ENCODE measurements at regions not wholly inside any gene's neighbourhood (a gene's known extent, or its start where the extent isn't known, plus 50 kb on each side); places are given as distances from the start of the nearest gene placed in this dataset.

DNA sequence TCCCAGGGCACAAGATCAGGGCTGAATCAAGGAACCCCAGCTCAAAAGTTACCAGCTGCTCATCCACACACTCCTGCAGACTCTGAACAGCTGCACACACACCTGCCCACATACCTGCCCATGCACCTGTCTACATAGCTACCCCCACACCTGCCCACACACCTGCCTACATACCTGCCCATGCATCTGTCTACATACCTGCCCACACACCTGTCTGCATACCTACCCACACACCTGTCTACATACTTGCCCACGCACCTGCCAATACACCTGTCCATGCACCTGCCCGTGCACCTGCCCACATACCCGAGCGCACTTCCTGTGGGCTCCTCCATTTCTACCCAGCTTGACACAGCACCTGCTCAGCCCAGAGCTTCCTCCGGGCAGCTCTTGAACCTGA is 122.8 kb upstream of the AGAP1 start:
- no peaks in the 10 kb centered on the region for H3K4me1 ChIP-seq (ENCODE audit: control insufficient read depth in 2 of 2, insufficient read depth in 2 of 2, low read length in 2 of 2)
- DNase-seq (no peak), ATAC-seq (peak; percentile 18)
- Mint-ChIP-seq H3K27ac (no peak overlapping the region), H3K4me1 (peaks cover 0 to 1% (median 0%) of the 10 kb centered on the region in 7 donors), H3K36me3 (no peaks in the 10 kb centered on the region), H3K27me3 (peaks cover 0 to 40% (median 16%) of the 10 kb centered on the region in 5 donors), H3K4me3 (no peak overlapping the region), H3K9me3 (peaks cover 0 to 3% (median 0%) of the 10 kb centered on the region in 11 donors)
- intact Hi-C loops (cut with micrococcal nuclease) = no loop called here
- no peaks in the 10 kb centered on the region for H3K36me3 ChIP-seq (ENCODE audit: control insufficient read depth in 2 of 3, insufficient read depth in 3 of 3, low read length in 3 of 3)
- H3K9me3 ChIP-seq (ENCODE audit: control insufficient read depth in 2 of 3, low read length in 3 of 3) = peaks cover 0 to 4% (median 0%) of the 10 kb centered on the region in 3 experiments
- ChIA-PET POLR2A (no interaction called here), CTCF (no interaction called here)
- no peaks in the 10 kb centered on the region for H3K27me3 ChIP-seq (ENCODE audit: control insufficient read depth in 2 of 2, insufficient read depth in 2 of 2, low read length in 2 of 2)
- H3K4me3 ChIP-seq (ENCODE audit: low read length) = no peak overlapping the region
- H3K27ac ChIP-seq (ENCODE audit: low read depth, low read length) = no peak overlapping the region

DNA sequence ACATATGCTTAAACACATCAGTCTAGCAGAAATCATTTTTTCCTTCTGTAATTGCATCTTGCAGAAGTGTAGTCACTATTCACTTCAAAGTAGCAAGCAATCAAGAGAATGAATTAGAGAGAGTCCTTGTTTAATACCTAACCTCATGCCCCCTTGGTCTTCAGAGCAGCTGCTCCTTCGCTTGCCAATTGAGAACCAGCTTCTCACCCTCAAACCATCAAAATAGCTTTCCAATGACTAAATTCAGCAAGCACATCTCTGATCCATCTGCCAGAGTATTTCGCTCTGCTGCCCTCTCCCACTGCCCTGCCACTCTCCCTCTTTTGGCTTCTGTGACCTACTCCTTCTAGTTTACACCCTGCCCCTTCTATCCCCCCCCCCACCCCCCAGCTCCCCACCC is 120.7 kb upstream of the AGAP1 start:
- peaks cover 0 to 1% (median 0%) of the 10 kb centered on the region in 7 donors for H3K4me1 Mint-ChIP-seq
- Histone ChIP-seq H3K9me3 (ENCODE audit: control insufficient read depth in 2 of 3, low read length in 3 of 3) (peaks cover 0 to 4% (median 0%) of the 10 kb centered on the region in 3 experiments), H3K36me3 (ENCODE audit: control insufficient read depth in 2 of 3, insufficient read depth in 3 of 3, low read length in 3 of 3) (no peaks in the 10 kb centered on the region), H3K4me1 (ENCODE audit: control insufficient read depth in 2 of 2, insufficient read depth in 2 of 2, low read length in 2 of 2) (no peaks in the 10 kb centered on the region), H3K27ac (ENCODE audit: low read depth, low read length) (no peak overlapping the region), H3K4me3 (ENCODE audit: low read length) (no peak overlapping the region), H3K27me3 (ENCODE audit: control insufficient read depth in 2 of 2, insufficient read depth in 2 of 2, low read length in 2 of 2) (no peaks in the 10 kb centered on the region)
- peaks cover 0 to 4% (median 0%) of the 10 kb centered on the region in 11 donors for H3K9me3 Mint-ChIP-seq
- H3K27ac Mint-ChIP-seq = no peak overlapping the region
- peaks cover 0 to 43% (median 21%) of the 10 kb centered on the region in 5 donors for H3K27me3 Mint-ChIP-seq
- ATAC-seq (no peak), DNase-seq (no peak)
- intact Hi-C loops (cut with micrococcal nuclease) = no loop called here
- ChIA-PET POLR2A (no interaction called here), CTCF (no interaction called here)
- peaks cover 0 to 4% (median 0%) of the 10 kb centered on the region in 5 donors for H3K36me3 Mint-ChIP-seq
- no peak overlapping the region for H3K4me3 Mint-ChIP-seq

DNA sequence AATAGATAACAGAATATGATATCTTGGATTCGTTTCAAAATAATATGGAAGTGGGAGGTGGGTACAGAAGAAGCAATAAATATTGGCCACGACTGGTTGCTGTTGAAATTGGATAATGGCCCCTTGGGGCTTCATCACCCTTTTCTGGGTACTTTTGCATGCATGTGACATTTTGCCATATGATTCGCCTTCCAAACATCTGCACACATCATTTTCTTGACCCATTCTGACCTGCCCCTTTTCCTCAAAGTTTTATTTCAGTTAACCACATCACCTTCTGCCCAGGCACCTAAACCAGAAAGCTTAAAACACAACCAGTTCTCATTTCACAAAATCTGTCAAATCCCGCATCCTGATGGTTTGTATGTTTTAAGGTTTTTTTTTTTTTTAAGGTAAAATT is 116.7 kb upstream of the AGAP1 start:
- Histone ChIP-seq H3K4me3 (ENCODE audit: low read length) (no peak overlapping the region), H3K4me1 (ENCODE audit: control insufficient read depth in 2 of 2, insufficient read depth in 2 of 2, low read length in 2 of 2) (no peaks in the 10 kb centered on the region), H3K27ac (ENCODE audit: low read depth, low read length) (no peak overlapping the region), H3K9me3 (ENCODE audit: control insufficient read depth in 2 of 3, low read length in 3 of 3) (no peaks in the 10 kb centered on the region), H3K27me3 (ENCODE audit: control insufficient read depth in 2 of 2, insufficient read depth in 2 of 2, low read length in 2 of 2) (no peaks in the 10 kb centered on the region), H3K36me3 (ENCODE audit: control insufficient read depth in 2 of 3, insufficient read depth in 3 of 3, low read length in 3 of 3) (no peaks in the 10 kb centered on the region)
- peaks cover 0 to 1% (median 0%) of the 10 kb centered on the region in 7 donors for H3K4me1 Mint-ChIP-seq
- ATAC-seq (no peak), DNase-seq (no peak)
- ChIA-PET CTCF (no interaction called here), POLR2A (no interaction called here)
- peaks cover 0 to 5% (median 0%) of the 10 kb centered on the region in 5 donors for H3K36me3 Mint-ChIP-seq
- peaks cover 0 to 37% (median 20%) of the 10 kb centered on the region in 5 donors for H3K27me3 Mint-ChIP-seq
- peaks cover 0 to 4% (median 0%) of the 10 kb centered on the region in 11 donors for H3K9me3 Mint-ChIP-seq
- intact Hi-C loops (cut with micrococcal nuclease) = no loop called here
- no peak overlapping the region for H3K4me3 Mint-ChIP-seq
- no peak overlapping the region for H3K27ac Mint-ChIP-seq

DNA sequence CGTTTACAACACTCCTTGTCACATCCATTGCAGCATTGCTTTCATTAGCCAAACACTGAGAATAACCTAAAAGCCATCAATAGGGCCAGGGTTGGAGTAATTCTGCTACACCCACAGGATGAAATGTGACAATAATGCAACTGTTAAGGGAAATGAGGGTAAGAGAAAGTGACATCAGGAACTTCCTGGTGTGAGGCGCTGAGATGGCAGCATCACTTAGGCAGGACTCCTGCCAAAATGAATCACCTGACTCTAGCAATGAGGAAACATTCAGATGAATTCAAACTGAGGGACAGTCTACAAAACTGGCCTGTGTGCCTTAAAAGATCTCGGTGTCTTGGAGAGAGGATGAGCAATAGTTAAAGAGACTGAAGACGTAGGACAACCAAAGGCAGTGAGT is 115.6 kb upstream of the AGAP1 start:
- Histone ChIP-seq H3K27ac (ENCODE audit: low read depth, low read length) (no peak overlapping the region), H3K4me3 (ENCODE audit: low read length) (no peak overlapping the region), H3K27me3 (ENCODE audit: control insufficient read depth in 2 of 2, insufficient read depth in 2 of 2, low read length in 2 of 2) (no peaks in the 10 kb centered on the region), H3K9me3 (ENCODE audit: control insufficient read depth in 2 of 3, low read length in 3 of 3) (no peaks in the 10 kb centered on the region), H3K36me3 (ENCODE audit: control insufficient read depth in 2 of 3, insufficient read depth in 3 of 3, low read length in 3 of 3) (no peaks in the 10 kb centered on the region), H3K4me1 (ENCODE audit: control insufficient read depth in 2 of 2, insufficient read depth in 2 of 2, low read length in 2 of 2) (no peaks in the 10 kb centered on the region)
- Mint-ChIP-seq H3K27ac (no peak overlapping the region), H3K27me3 (peaks cover 0 to 34% (median 20%) of the 10 kb centered on the region in 5 donors), H3K4me3 (no peak overlapping the region), H3K9me3 (peaks cover 0 to 4% (median 0%) of the 10 kb centered on the region in 11 donors), H3K4me1 (peaks cover 0 to 1% (median 0%) of the 10 kb centered on the region in 7 donors), H3K36me3 (peaks cover 0 to 5% (median 0%) of the 10 kb centered on the region in 5 donors)
- intact Hi-C loops (cut with micrococcal nuclease) = no loop called here
- ChIA-PET CTCF (no interaction called here), POLR2A (no interaction called here)
- ATAC-seq (no peak), DNase-seq (no peak)

DNA sequence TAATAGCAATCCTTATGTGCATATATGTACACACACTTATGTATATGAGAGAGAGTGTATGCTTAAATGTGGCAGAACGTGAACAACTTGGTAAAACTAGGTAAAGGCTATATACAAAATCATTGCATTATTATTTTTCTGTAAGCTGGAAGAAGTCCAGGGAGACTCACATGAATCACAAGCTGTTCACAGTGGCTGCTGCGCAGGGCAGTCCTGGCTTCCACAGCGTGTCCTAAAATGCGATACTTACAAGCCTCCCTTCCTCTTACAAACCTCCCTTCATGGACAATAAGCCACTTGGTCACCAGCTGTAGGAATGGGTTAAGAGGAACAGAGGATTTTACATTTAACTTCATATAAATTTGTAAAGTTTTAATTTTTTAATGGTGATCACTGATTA is 114.9 kb upstream of the AGAP1 start:
- H3K9me3 Mint-ChIP-seq = peaks cover 0 to 4% (median 0%) of the 10 kb centered on the region in 11 donors
- Histone ChIP-seq H3K27me3 (ENCODE audit: control insufficient read depth in 2 of 2, insufficient read depth in 2 of 2, low read length in 2 of 2) (no peaks in the 10 kb centered on the region), H3K9me3 (ENCODE audit: control insufficient read depth in 2 of 3, low read length in 3 of 3) (no peaks in the 10 kb centered on the region), H3K27ac (ENCODE audit: low read depth, low read length) (no peak overlapping the region), H3K4me1 (ENCODE audit: control insufficient read depth in 2 of 2, insufficient read depth in 2 of 2, low read length in 2 of 2) (no peaks in the 10 kb centered on the region), H3K4me3 (ENCODE audit: low read length) (no peak overlapping the region), H3K36me3 (ENCODE audit: control insufficient read depth in 2 of 3, insufficient read depth in 3 of 3, low read length in 3 of 3) (no peaks in the 10 kb centered on the region)
- intact Hi-C loops (cut with micrococcal nuclease) = no loop called here
- H3K4me3 Mint-ChIP-seq = no peak overlapping the region
- no peak overlapping the region for H3K27ac Mint-ChIP-seq
- no peak for ATAC-seq
- H3K4me1 Mint-ChIP-seq = no peaks in the 10 kb centered on the region
- H3K36me3 Mint-ChIP-seq = peaks cover 0 to 5% (median 0%) of the 10 kb centered on the region in 5 donors
- DNase-seq = no peak
- CTCF ChIA-PET = no interaction called here
- POLR2A ChIA-PET = no interaction called here
- peaks cover 0 to 29% (median 20%) of the 10 kb centered on the region in 5 donors for H3K27me3 Mint-ChIP-seq

DNA sequence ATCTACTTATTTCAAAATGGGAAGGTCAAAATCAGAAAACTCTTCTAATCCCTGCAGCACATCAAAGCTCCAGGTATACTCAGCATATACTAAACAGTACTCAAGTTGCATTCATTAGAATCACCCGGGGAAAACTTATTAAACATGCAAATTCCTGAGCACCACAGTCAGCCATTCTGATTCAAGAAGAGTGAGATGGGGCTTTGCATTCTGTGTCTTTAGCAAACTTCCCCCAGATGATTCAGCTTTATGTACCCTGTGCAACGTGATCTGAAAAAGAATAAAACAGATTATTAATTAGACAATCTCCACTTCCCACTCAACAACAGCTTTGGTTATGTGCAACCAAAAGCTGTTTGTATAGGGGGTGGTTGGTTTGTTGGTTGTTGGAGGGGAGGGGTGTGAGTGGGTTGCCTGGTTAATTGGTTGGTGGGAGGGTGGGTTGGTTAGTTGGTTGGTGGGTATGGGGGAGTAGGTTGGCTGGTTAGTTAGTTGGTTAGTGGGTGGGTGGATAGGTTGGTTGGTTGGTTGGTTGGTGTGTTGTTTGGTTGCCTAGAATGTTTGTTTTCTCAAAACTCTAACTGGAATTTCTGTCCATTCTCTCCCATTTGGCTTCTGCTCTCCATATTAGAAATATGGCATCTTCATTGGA is 112.5 kb upstream of the AGAP1 start:
- no peak overlapping the region for H3K27ac ChIP-seq (ENCODE audit: low read depth, low read length)
- H3K4me1 ChIP-seq (ENCODE audit: control insufficient read depth in 2 of 2, insufficient read depth in 2 of 2, low read length in 2 of 2) = no peaks in the 10 kb centered on the region
- ATAC-seq = no peak
- H3K27me3 ChIP-seq (ENCODE audit: control insufficient read depth in 2 of 2, insufficient read depth in 2 of 2, low read length in 2 of 2) = no peaks in the 10 kb centered on the region
- H3K36me3 ChIP-seq (ENCODE audit: control insufficient read depth in 2 of 3, insufficient read depth in 3 of 3, low read length in 3 of 3) = no peaks in the 10 kb centered on the region
- Mint-ChIP-seq H3K4me1 (no peaks in the 10 kb centered on the region), H3K27me3 (peaks cover 0 to 24% (median 16%) of the 10 kb centered on the region in 5 donors), H3K27ac (no peak overlapping the region), H3K4me3 (no peak overlapping the region), H3K9me3 (peaks cover 0 to 4% (median 0%) of the 10 kb centered on the region in 11 donors), H3K36me3 (peaks cover 0 to 5% (median 0%) of the 10 kb centered on the region in 5 donors)
- H3K9me3 ChIP-seq (ENCODE audit: control insufficient read depth in 2 of 3, low read length in 3 of 3) = no peaks in the 10 kb centered on the region
- POLR2A ChIA-PET = no interaction called here
- CTCF ChIA-PET = no interaction called here
- DNase-seq = no peak
- H3K4me3 ChIP-seq (ENCODE audit: low read length) = no peak overlapping the region
- intact Hi-C loops (cut with micrococcal nuclease) = no loop called here

DNA sequence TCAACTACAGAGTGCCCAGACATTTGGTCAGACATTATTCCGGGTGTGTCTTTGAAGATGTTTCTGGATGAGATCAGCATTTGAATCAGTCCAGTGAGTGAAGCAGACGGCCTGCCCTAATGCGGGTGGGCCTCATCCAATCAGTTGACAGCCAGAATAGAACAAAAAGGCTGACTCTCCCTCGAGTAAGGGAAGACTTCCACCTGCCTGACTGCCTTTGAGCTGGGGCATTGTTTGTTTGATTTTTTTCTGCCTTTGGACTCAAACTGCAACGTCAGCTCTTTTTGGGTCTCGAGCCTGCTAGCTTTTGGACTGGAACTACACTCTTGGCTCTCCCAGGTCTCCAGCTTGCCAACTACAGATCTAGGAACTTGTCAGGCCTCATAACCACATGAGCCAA is 111.7 kb upstream of the AGAP1 start:
- Mint-ChIP-seq H3K4me1 (no peaks in the 10 kb centered on the region), H3K4me3 (no peak overlapping the region), H3K36me3 (peaks cover 0 to 5% (median 0%) of the 10 kb centered on the region in 5 donors), H3K27ac (no peak overlapping the region), H3K9me3 (peaks cover 0 to 5% (median 0%) of the 10 kb centered on the region in 11 donors), H3K27me3 (peaks cover 0 to 22% (median 16%) of the 10 kb centered on the region in 5 donors)
- Histone ChIP-seq H3K36me3 (ENCODE audit: control insufficient read depth in 2 of 3, insufficient read depth in 3 of 3, low read length in 3 of 3) (no peaks in the 10 kb centered on the region), H3K9me3 (ENCODE audit: control insufficient read depth in 2 of 3, low read length in 3 of 3) (no peaks in the 10 kb centered on the region), H3K4me1 (ENCODE audit: control insufficient read depth in 2 of 2, insufficient read depth in 2 of 2, low read length in 2 of 2) (no peaks in the 10 kb centered on the region), H3K27me3 (ENCODE audit: control insufficient read depth in 2 of 2, insufficient read depth in 2 of 2, low read length in 2 of 2) (no peaks in the 10 kb centered on the region), H3K27ac (ENCODE audit: low read depth, low read length) (no peak overlapping the region), H3K4me3 (ENCODE audit: low read length) (no peak overlapping the region)
- no peak for ATAC-seq
- CTCF ChIA-PET = no interaction called here
- POLR2A ChIA-PET = no interaction called here
- no peak for DNase-seq
- intact Hi-C loops (cut with micrococcal nuclease) = no loop called here
